CD1c-positive myeloid dendritic cell (primary cell): ENCODE measurements at regions not wholly inside any gene's neighbourhood (a gene's known extent, or its start where the extent isn't known, plus 50 kb on each side); places are given as distances from the start of the nearest gene placed in this dataset.
"Not testable (repeated sequence)": the region's sequence is repeated elsewhere in the genome, so short reads cannot be mapped to it uniquely, and the experiment has no call there.

Experiments
- DNase-seq: peaks from one replicate; pipeline ENCODE4 v3.0.0-alpha.2; 2016; ENCODE audit errors: extremely low spot score

- no peak for DNase-seq
Observed at GRCh38 chr11:134944986-134945385, 532.9 kb upstream of the B3GAT1 start.

DNA sequence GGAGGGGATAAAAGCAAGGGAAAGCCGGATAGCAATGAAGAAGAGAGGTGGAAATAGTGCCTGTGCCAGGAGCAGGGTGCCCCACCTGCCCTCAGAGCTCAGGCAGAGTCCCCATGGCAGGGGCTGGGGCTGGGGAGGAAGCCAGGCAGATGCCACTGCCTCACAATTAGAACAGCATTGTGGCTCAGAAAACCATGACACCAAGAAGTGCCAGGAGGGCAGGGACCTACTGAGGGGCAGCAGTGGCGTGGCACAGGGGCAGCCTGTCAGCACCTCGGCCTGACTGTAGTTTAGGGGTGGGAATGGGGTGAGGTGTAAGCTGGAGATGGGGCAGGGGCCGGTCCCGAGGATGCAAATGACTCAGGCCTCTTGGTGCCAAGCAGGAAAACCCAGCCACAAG, 532.1 kb upstream of the B3GAT1 start:
- DNase-seq = no peak

DNA sequence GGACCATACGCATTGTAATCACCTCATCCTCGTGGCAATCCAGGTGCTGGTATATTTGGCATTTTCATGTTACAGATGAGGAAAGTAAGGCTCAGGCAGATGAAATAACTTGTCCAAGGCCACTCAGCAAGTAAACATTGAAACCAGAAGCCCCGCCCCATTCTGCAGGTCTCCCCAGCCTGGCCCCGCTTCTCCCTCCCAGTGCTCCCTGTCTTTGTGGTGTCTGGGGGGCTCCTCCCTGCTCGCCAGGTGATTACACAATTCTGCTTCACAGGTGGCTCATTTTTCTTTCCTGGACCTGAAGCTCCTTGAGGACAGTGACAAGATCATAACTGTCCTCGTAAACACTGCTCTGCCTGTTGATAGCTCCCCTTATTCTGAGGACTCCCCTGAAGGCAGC, 531.5 kb upstream of the B3GAT1 start:
- no peak for DNase-seq

DNA sequence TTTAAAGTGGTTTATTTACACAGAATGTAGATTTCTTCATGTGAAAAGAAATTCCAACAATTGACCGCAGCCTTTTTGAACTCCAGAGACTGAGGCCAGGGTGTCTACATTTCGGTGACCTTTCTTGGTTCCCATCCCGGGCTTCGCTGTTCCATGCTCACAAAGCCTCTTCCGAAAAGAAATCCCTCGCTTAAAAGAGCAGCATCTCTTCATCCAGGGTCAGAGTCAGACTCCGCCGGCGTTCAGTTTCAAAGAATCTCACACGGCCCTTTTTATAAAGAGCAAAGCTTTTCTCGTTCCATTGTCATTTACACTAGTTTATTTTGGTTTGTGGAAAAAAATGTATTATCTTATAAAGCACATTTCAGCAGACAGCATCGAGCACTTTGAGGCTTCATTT, 530.6 kb upstream of the B3GAT1 start:
- no peak for DNase-seq

- DNase-seq = not testable (repeated sequence)
Observed at GRCh38 chr11:134941936-134942600, 530.0 kb upstream of the B3GAT1 start.

DNA sequence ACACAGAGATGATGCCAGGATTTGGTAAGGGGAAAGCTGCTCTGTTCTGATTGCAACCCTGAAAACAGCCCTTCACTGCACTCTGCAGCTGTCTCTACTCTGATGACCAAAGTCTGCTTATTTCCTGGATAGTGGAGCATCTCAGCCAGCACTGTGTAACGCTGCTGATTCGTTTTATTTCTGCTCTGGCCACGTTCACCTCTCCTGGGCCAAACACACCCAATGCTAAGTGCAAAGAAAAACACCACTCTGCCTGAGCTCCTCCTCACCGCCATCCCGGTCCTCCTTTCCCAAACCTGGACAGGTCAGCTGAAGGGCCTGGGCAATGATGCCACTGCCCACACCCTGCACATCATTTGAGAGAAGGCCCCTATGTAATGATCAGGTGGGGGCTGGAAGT, 529.3 kb upstream of the B3GAT1 start:
- DNase-seq = no peak

- DNase-seq = no peak
Observed at GRCh38 chr11:134940441-134941126, 528.5 kb upstream of the B3GAT1 start.

DNA sequence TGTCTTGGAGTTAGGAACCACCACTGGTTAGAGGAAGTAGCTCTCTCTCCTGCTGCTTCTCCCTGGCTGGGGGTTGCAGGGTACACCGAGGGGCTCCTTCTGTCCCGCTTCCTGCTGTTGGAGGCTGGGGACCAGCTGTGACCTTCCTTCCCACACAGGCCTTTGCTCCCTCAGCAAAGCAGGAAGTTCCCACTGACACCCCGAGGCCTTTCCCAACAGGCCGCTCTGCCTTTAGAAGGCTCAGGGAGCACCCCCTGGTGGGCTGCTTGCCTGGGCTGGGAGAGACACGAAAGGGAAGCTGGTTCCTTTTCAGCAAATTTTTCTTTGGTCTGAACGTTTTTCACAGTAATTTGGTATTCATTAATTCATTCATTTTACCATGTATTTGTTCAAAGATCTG, 527.9 kb upstream of the B3GAT1 start:
- no peak for DNase-seq

DNA sequence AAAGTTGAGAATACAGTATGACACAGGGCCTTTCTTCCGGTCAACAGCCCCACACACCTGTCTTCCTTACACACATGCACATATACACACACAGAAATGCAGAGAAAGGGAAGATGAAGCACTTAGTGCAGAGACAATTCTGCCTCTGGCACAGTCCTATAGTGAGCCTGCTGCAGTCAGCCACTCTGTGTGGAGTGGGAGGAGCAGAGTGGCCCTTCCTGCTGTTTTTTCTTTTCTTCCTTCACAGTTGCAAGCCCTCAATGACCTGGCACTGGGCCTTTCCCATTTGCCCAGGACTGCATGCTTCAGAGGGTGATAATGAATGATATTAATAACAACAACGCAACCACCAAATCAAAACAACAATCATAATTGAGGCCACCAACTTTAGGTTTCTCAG, 527.0 kb upstream of the B3GAT1 start:
- no peak for DNase-seq

DNA sequence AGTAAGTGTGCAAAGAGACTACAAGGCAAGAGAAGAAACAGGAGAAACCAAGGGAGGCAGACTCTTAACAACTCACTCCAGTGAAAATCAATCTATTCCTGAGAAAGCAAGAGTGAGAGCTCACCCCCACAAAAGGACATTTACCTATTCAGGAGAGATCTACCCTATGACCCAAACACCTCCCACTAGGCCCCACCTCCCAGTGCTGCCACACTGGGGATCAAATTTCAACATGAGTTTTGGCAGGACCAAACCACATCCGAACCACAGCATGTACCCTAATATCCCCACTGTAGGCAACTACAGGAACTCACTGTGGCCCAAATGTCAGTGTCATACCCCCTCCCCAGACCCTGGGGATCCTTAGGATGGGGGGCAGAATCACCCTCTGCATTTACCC, 526.2 kb upstream of the B3GAT1 start:
- no peak for DNase-seq

DNA sequence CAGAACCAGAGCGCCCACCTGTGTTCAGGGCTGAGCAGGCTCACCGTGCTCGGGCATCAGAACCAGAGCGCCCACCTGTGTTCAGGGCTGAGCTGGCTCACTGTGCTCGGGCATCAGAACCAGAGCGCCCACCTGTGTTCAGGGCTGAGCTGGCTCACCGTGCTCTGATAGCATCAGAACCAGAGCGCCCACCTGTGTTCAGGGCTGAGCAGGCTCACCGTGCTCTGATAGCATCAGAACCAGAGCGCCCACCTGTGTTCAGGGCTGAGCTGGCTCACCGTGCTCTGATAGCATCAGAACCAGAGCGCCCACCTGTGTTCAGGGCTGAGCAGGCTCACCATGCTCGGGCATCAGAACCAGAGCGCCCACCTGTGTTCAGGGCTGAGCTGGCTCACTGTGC, 525.2 kb upstream of the B3GAT1 start:
- not testable (repeated sequence) for DNase-seq

GRCh38 chr11:134932761-134933160, 520.7 kb upstream of the B3GAT1 start:
- no peak for DNase-seq

- no peak for DNase-seq
Observed at GRCh38 chr11:134925432-134925831, 513.4 kb upstream of the B3GAT1 start.

GRCh38 chr11:134923441-134923840, 511.4 kb upstream of the B3GAT1 start:
- no peak for DNase-seq

DNA sequence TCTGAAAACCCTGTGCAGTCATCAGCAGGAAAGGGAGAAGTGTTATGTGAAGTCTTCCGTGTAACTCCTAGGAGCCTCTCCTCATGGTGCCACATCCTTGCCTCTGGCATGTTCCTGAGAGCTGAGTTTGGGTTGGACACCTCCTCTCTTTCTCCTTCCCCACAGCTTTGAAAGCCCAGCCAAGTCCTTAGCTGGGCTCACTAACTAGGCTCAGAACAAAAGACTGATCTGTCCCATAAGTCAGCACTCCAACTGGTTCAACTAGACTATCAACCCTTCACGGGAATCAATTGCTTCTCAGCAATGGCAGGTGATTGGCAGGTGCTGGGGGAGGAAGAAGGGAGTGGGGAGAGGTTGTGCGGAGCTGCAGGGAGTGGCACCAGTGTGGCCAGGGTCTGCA, 509.9 kb upstream of the B3GAT1 start:
- no peak for DNase-seq

- no peak for DNase-seq
Observed at GRCh38 chr11:134920851-134921608, 509.0 kb upstream of the B3GAT1 start.

- no peak for DNase-seq
Observed at GRCh38 chr11:134916421-134917213, 504.6 kb upstream of the B3GAT1 start.

DNA sequence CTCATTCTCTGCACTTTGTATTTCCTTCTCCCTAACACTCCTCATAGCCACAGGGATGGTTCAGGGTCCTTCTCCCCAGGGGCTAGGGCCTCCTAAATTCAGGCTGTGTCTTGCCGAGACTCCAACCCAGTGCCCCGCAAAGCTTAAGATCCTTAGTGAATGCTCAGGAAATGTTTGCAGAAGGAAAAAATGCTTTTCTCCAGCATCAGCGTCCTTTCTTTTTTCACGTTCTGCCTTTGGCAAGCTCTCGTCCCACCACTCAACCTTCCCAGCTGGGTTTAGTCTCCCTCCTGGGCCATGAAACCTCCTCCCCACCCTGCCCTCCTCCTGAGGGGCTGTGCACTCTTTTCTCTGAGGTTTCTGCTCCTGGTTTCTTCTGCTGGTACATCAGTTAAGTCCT, 503.8 kb upstream of the B3GAT1 start:
- DNase-seq = no peak

DNA sequence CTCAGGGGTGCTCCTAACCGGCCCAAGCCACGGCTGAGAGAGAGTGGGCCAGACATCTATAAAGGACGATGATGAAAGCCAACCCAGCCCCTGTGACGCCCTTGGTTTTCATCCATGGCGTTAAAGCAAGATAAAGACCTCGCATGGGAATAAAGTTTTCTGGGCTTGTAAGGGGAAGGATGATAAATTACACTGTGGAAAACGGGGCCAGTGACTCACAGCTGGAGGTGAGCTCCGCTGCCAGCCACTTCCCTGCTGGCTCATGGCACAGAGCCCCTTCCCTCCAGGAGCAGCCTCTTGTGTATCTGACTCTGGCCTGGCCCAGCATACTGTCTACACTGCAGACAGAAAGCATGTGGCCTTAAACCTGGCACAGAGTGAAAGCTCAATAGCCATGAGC, 503.2 kb upstream of the B3GAT1 start:
- DNase-seq = no peak

DNA sequence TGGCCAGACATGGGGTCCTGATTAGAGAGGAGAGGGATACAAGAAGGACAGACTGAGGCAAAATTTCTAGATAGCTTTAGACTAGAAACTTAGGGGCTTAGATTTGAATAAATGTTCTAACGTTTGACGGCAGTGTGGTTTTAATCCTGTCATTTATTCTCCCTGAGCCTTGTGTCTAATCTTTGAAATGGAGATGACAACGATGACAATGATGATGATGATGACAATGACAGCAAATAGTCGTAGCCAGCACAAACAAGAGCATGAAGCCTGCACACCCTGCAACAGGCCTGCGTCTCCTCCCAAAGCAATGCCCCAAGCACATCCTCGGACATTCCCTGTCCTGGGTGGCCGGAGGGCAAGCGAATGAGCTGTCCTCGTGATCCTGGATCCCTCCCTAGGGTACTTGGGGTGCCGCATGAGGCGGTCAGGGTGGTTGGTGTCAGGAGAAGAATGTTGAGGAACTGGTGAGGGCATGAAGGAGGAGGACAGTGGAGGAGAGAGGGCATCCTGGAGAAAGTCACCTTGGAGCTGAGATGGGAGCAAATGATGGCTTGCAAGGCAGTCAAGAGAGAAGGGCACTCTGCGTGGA, 502.1 kb upstream of the B3GAT1 start:
- DNase-seq = no peak

DNA sequence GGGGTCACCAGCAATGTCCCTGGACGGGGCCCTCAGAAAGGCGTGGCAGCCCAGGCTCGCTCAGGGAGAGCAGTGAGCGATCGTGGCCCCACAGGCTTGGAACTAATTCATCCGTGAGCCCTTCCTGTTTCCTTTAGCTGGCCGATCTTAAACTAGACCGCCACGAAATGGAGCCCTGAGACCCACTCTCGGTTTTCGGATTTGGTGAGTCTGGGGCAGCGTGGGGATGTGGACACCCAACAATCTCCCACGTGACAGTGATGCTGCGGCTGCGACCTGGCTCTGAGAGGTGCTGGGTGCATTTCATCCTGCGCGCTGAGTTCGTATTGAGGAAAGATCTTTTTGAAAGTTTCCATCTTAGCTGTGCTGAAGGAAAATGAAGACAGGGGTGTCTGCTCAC, 501.3 kb upstream of the B3GAT1 start:
- DNase-seq = no peak
